ENCODE measurements at regions not wholly inside any gene's neighbourhood (a gene's known extent, or its start where the extent isn't known, plus 50 kb on each side); places are given as distances from the start of the nearest gene placed in this dataset.

GRCh38 chr4:170325599-170325998 lies 235.8 kb upstream of the AADAT start:
- no peak for TF ChIP-seq CTCF (IDR thresholded peaks at IDR 0.05; ENCODE audit: partially characterized antibody, unreplicated experiment)
- Mint-ChIP-seq H3K27ac (ENCODE audit: unreplicated experiment) (no peak overlapping the region), H3K4me3 (ENCODE audit: unreplicated experiment) (no peak overlapping the region)

GRCh38 chr4:170323623-170324022 lies 233.9 kb upstream of the AADAT start:
- no peaks in the 10 kb centered on the region for H3K4me1 Mint-ChIP-seq (ENCODE audit: low read depth, unreplicated experiment)
- peaks cover 2% of the 10 kb centered on the region for H3K27me3 Mint-ChIP-seq (ENCODE audit: unreplicated experiment)
- no peak overlapping the region for H3K4me3 Mint-ChIP-seq (ENCODE audit: unreplicated experiment)
- no peak overlapping the region for H3K27ac Mint-ChIP-seq (ENCODE audit: unreplicated experiment)
- no peak for DNase-seq
- TF ChIP-seq CTCF (IDR thresholded peaks at IDR 0.05; ENCODE audit: partially characterized antibody, unreplicated experiment), result no peak
- no peaks in the 10 kb centered on the region for H3K36me3 Mint-ChIP-seq (ENCODE audit: unreplicated experiment)
- H3K9me3 Mint-ChIP-seq (ENCODE audit: unreplicated experiment), result no peaks in the 10 kb centered on the region

More at GRCh38 chr4:170325599-170325998, 235.8 kb upstream of the AADAT start:
- no peaks in the 10 kb centered on the region for H3K36me3 Mint-ChIP-seq (ENCODE audit: unreplicated experiment)
- no peaks in the 10 kb centered on the region for H3K9me3 Mint-ChIP-seq (ENCODE audit: unreplicated experiment)
- peaks cover 2% of the 10 kb centered on the region for H3K27me3 Mint-ChIP-seq (ENCODE audit: unreplicated experiment)
- no peak for DNase-seq
- H3K4me1 Mint-ChIP-seq (ENCODE audit: low read depth, unreplicated experiment), result no peaks in the 10 kb centered on the region

- no peaks in the 10 kb centered on the region for H3K36me3 Mint-ChIP-seq (ENCODE audit: unreplicated experiment)
- no peaks in the 10 kb centered on the region for H3K4me1 Mint-ChIP-seq (ENCODE audit: low read depth, unreplicated experiment)
- no peak overlapping the region for H3K4me3 Mint-ChIP-seq (ENCODE audit: unreplicated experiment)
- DNase-seq, result no peak
- H3K9me3 Mint-ChIP-seq (ENCODE audit: unreplicated experiment), result no peaks in the 10 kb centered on the region
- H3K27ac Mint-ChIP-seq (ENCODE audit: unreplicated experiment), result no peak overlapping the region
- no peaks in the 10 kb centered on the region for H3K27me3 Mint-ChIP-seq (ENCODE audit: unreplicated experiment)
- TF ChIP-seq CTCF (IDR thresholded peaks at IDR 0.05; ENCODE audit: partially characterized antibody, unreplicated experiment), result no peak
Measured at GRCh38 chr4:170307182-170307581, 217.4 kb upstream of the AADAT start.

GRCh38 chr4:170306208-170306607 lies 216.5 kb upstream of the AADAT start:
- no peaks in the 10 kb centered on the region for H3K4me1 Mint-ChIP-seq (ENCODE audit: low read depth, unreplicated experiment)

GRCh38 chr4:170305627-170306026 lies 215.9 kb upstream of the AADAT start:
- no peaks in the 10 kb centered on the region for H3K36me3 Mint-ChIP-seq (ENCODE audit: unreplicated experiment)
- no peak for DNase-seq
- TF ChIP-seq CTCF (IDR thresholded peaks at IDR 0.05; ENCODE audit: partially characterized antibody, unreplicated experiment), result no peak
- no peak overlapping the region for H3K4me3 Mint-ChIP-seq (ENCODE audit: unreplicated experiment)
- no peaks in the 10 kb centered on the region for H3K4me1 Mint-ChIP-seq (ENCODE audit: low read depth, unreplicated experiment)
- H3K9me3 Mint-ChIP-seq (ENCODE audit: unreplicated experiment), result no peaks in the 10 kb centered on the region
- no peak overlapping the region for H3K27ac Mint-ChIP-seq (ENCODE audit: unreplicated experiment)
- H3K27me3 Mint-ChIP-seq (ENCODE audit: unreplicated experiment), result peaks cover 2% of the 10 kb centered on the region

More at GRCh38 chr4:170306208-170306607, 216.5 kb upstream of the AADAT start:
- H3K27me3 Mint-ChIP-seq (ENCODE audit: unreplicated experiment), result no peaks in the 10 kb centered on the region
- no peak overlapping the region for H3K27ac Mint-ChIP-seq (ENCODE audit: unreplicated experiment)
- H3K4me3 Mint-ChIP-seq (ENCODE audit: unreplicated experiment), result no peak overlapping the region
- no peak for TF ChIP-seq CTCF (IDR thresholded peaks at IDR 0.05; ENCODE audit: partially characterized antibody, unreplicated experiment)
- no peak for DNase-seq
- H3K36me3 Mint-ChIP-seq (ENCODE audit: unreplicated experiment), result no peaks in the 10 kb centered on the region
- no peaks in the 10 kb centered on the region for H3K9me3 Mint-ChIP-seq (ENCODE audit: unreplicated experiment)
